ENCODE measurements at regions not wholly inside any gene's neighbourhood (a gene's known extent, or its start where the extent isn't known, plus 50 kb on each side); places are given as distances from the start of the nearest gene placed in this dataset.

- no peaks in the 10 kb centered on the region for H4K20me1 ChIP-seq
Observed at GRCh38 chr7:109178342-109178741, 608.7 kb downstream of the DNAJB9 start.

GRCh38 chr7:109179601-109180000, 609.9 kb downstream of the DNAJB9 start:
- Histone ChIP-seq H3K27ac (no peak overlapping the region), H3K9me3 (replicated peaks in 1 of 11) (peaks cover 0 to 17% (median 10%) of the 10 kb centered on the region in 11 experiments; a peak in 15 of 22 replicates), H3K27me3 (no peaks in the 10 kb centered on the region), H3K4me3 (no peak overlapping the region), H3K36me3 (no peaks in the 10 kb centered on the region), H3K9ac (no peak overlapping the region), H4K20me1 (no peaks in the 10 kb centered on the region), H3K4me2 (no peak overlapping the region), H3K4me1 (no peaks in the 10 kb centered on the region)
- no peak for TF ChIP-seq Cebpa-rat (IDR thresholded peaks at IDR 0.05)

More at GRCh38 chr7:109178342-109178741, 608.7 kb downstream of the DNAJB9 start:
- H3K4me2 ChIP-seq, result no peak overlapping the region
- H3K4me3 ChIP-seq, result no peak overlapping the region
- TF ChIP-seq Cebpa-rat (IDR thresholded peaks at IDR 0.05), result no peak
- no peaks in the 10 kb centered on the region for H3K4me1 ChIP-seq
- H3K36me3 ChIP-seq, result no peaks in the 10 kb centered on the region
- no peaks in the 10 kb centered on the region for H3K27me3 ChIP-seq
- H3K27ac ChIP-seq, result no peak overlapping the region
- peaks cover 0 to 17% (median 10%) of the 10 kb centered on the region in 11 experiments; a peak in 15 of 22 replicates for H3K9me3 ChIP-seq (replicated peaks in 1 of 11)
- H3K9ac ChIP-seq, result no peak overlapping the region

DNA sequence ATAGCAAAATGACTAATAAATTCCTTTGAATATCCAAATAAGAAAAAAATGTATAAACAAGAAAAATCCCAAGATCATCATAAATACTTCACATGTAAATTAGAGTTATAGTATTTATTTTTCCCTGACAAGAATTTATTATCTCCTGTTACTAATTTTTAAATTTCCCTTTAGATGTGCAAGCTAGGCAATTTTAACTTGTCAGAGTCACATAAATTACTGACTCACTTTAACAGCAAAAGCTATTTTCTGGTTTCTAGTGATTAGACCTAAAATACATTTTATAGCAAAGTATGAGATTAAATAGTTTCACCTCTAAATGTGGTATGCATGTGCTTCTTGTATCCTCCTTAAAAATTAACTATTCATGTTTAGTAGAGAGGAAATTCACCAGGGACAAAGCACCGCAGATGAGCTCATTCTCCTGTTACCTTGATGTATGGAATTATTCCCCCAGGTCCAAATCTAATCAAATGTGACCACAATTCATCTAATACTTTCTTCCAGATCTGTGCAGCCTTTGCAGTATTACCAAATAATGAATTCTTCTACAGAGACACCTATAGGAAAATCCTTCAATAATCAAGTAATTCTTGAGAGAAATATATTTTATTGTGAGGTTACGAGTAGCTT, 621.2 kb downstream of the DNAJB9 start:
- no peaks in the 10 kb centered on the region for H3K27me3 ChIP-seq
- no peaks in the 10 kb centered on the region for H3K9me3 ChIP-seq (replicated peaks in 1 of 11)
- H3K36me3 ChIP-seq, result no peaks in the 10 kb centered on the region
- H3K4me2 ChIP-seq, result no peak overlapping the region
- no peaks in the 10 kb centered on the region for H3K4me1 ChIP-seq
- no peak overlapping the region for H3K4me3 ChIP-seq
- no peaks in the 10 kb centered on the region for H4K20me1 ChIP-seq
- no peak overlapping the region for H3K27ac ChIP-seq
- no peak overlapping the region for H3K9ac ChIP-seq
- TF ChIP-seq Cebpa-rat (IDR thresholded peaks at IDR 0.05), result no peak

GRCh38 chr7:109206196-109206595, 636.5 kb downstream of the DNAJB9 start:
- Histone ChIP-seq H3K36me3 (no peaks in the 10 kb centered on the region), H3K4me3 (no peak overlapping the region), H3K27ac (no peak overlapping the region), H3K27me3 (no peaks in the 10 kb centered on the region), H3K9me3 (replicated peaks in 1 of 11) (0 out of 22 replicates have a peak, but pooled peaks cover 0 to 3% (median 0%) of the 10 kb centered on the region in 11 experiments), H3K4me1 (no peaks in the 10 kb centered on the region), H3K9ac (no peak overlapping the region), H4K20me1 (no peaks in the 10 kb centered on the region), H3K4me2 (no peak overlapping the region)
- no peak for TF ChIP-seq Cebpa-rat (IDR thresholded peaks at IDR 0.05)

- Histone ChIP-seq H3K27ac (no peak overlapping the region), H4K20me1 (no peaks in the 10 kb centered on the region), H3K36me3 (no peaks in the 10 kb centered on the region), H3K4me3 (no peak overlapping the region), H3K9ac (no peak overlapping the region), H3K4me2 (no peak overlapping the region), H3K9me3 (replicated peaks in 1 of 11) (peaks cover 0 to 8% (median 0%) of the 10 kb centered on the region in 11 experiments; a peak in 1 of 22 replicates), H3K4me1 (no peaks in the 10 kb centered on the region), H3K27me3 (no peaks in the 10 kb centered on the region)
- TF ChIP-seq Cebpa-rat (IDR thresholded peaks at IDR 0.05), result no peak
Observed at GRCh38 chr7:109213081-109213480, 643.4 kb downstream of the DNAJB9 start.

- no peaks in the 10 kb centered on the region for H3K36me3 ChIP-seq
- no peaks in the 10 kb centered on the region for H3K4me1 ChIP-seq
- H3K27ac ChIP-seq, result no peak overlapping the region
- no peak overlapping the region for H3K9ac ChIP-seq
- H4K20me1 ChIP-seq, result no peaks in the 10 kb centered on the region
- H3K9me3 ChIP-seq (replicated peaks in 1 of 11), result peaks cover 0 to 8% (median 0%) of the 10 kb centered on the region in 11 experiments; a peak in 1 of 22 replicates
- no peak for TF ChIP-seq Cebpa-rat (IDR thresholded peaks at IDR 0.05)
- no peaks in the 10 kb centered on the region for H3K27me3 ChIP-seq
- H3K4me3 ChIP-seq, result no peak overlapping the region
- no peak overlapping the region for H3K4me2 ChIP-seq
Observed at GRCh38 chr7:109215341-109215740, 645.7 kb downstream of the DNAJB9 start.

DNA sequence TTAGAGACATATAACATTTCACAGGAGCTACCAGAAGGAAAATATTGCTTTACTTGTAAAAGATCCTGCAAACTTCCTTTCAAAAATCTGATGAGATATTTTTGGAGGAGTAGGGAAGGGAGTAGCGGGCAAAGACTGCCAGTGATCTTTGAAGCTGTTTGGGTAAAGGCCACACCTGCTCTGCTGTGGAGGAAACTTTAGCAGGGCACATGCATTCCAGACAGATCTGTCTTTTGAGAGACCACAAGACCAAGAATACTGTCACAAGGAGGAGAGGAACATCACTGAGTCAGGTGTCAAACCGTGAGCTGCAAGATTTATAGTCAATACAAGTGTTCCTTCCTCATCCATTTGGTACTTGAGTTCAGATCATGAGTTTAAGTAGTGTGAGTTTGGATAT, 654.4 kb downstream of the DNAJB9 start:
- H3K4me2 ChIP-seq, result no peak overlapping the region
- H3K9me3 ChIP-seq (replicated peaks in 1 of 11), result no peaks in the 10 kb centered on the region
- H3K36me3 ChIP-seq, result no peaks in the 10 kb centered on the region
- TF ChIP-seq Cebpa-rat (IDR thresholded peaks at IDR 0.05), result no peak
- no peaks in the 10 kb centered on the region for H3K4me1 ChIP-seq
- no peak overlapping the region for H3K27ac ChIP-seq
- H3K4me3 ChIP-seq, result no peak overlapping the region
- H4K20me1 ChIP-seq, result no peaks in the 10 kb centered on the region
- H3K27me3 ChIP-seq, result no peaks in the 10 kb centered on the region
- H3K9ac ChIP-seq, result no peak overlapping the region

GRCh38 chr7:109226699-109227098, 657.0 kb downstream of the DNAJB9 start:
- Histone ChIP-seq H3K36me3 (no peaks in the 10 kb centered on the region), H3K27me3 (no peaks in the 10 kb centered on the region), H3K4me1 (no peaks in the 10 kb centered on the region), H3K4me3 (no peak overlapping the region), H4K20me1 (no peaks in the 10 kb centered on the region), H3K9me3 (replicated peaks in 1 of 11) (peaks cover 0 to 9% (median 5%) of the 10 kb centered on the region in 11 experiments; a peak in 4 of 22 replicates), H3K27ac (no peak overlapping the region), H3K9ac (no peak overlapping the region), H3K4me2 (no peak overlapping the region)
- no peak for TF ChIP-seq Cebpa-rat (IDR thresholded peaks at IDR 0.05)

GRCh38 chr7:109235316-109235715, 665.6 kb downstream of the DNAJB9 start:
- H3K9me3 ChIP-seq (replicated peaks in 1 of 11), result peaks cover 14 to 26% (median 22%) of the 10 kb centered on the region in 11 experiments
- H3K27me3 ChIP-seq, result no peaks in the 10 kb centered on the region
- no peak for TF ChIP-seq Cebpa-rat (IDR thresholded peaks at IDR 0.05)
- no peak overlapping the region for H3K4me2 ChIP-seq
- H3K27ac ChIP-seq, result no peak overlapping the region
- H3K9ac ChIP-seq, result no peak overlapping the region
- H3K4me3 ChIP-seq, result no peak overlapping the region
- H3K36me3 ChIP-seq, result no peaks in the 10 kb centered on the region; a peak in 1 of 22 replicates
- no peaks in the 10 kb centered on the region; a peak in 1 of 22 replicates for H4K20me1 ChIP-seq
- H3K4me1 ChIP-seq, result no peaks in the 10 kb centered on the region
